Calu3 (cell line): ENCODE measurements at regions not wholly inside any gene's neighbourhood (a gene's known extent, or its start where the extent isn't known, plus 50 kb on each side); places are given as distances from the start of the nearest gene placed in this dataset.

Experiments
- BruUV-seq: library from RNA; stranded (reverse); fragments of 400-500 nt; replicated peaks from 2 replicates; lab custom pipeline; 2021; lab: Mats Ljungman, UMichigan
- CTCF ChIA-PET: fragments of 300-600 bp; sonication (Branson Sonifier 250); formaldehyde crosslinking; loops from one replicate; lab custom pipeline; 2022; ENCODE audit warnings: antibody characterized with exemption; lab: Charles Lee
- DNase-seq: peaks from one replicate; pipeline ENCODE4 v3.0.0; 2022
- H3K27ac Mint-ChIP-seq: one replicate; pipeline ENCODE4 v1.8.0; 2022; ENCODE audit warnings: mixed read lengths; ENCODE audit not compliant: unreplicated experiment
- H3K27me3 Mint-ChIP-seq: one replicate; pipeline ENCODE4 v1.8.0; 2022; ENCODE audit warnings: mixed read lengths; ENCODE audit not compliant: unreplicated experiment
- H3K36me3 Mint-ChIP-seq: one replicate; pipeline ENCODE4 v1.8.0; 2022; ENCODE audit warnings: mild to moderate bottlenecking, moderate library complexity, mixed read lengths; ENCODE audit not compliant: insufficient read depth, unreplicated experiment
- H3K4me1 Mint-ChIP-seq: one replicate; pipeline ENCODE4 v1.8.0; 2022; ENCODE audit warnings: mild to moderate bottlenecking, low read depth, mixed read lengths; ENCODE audit not compliant: unreplicated experiment
- H3K4me3 Mint-ChIP-seq: one replicate; pipeline ENCODE4 v1.8.0; 2022; ENCODE audit warnings: mild to moderate bottlenecking, low read depth, moderate library complexity, mixed read lengths; ENCODE audit not compliant: unreplicated experiment
- H3K9me3 Mint-ChIP-seq: one replicate; pipeline ENCODE4 v1.8.0; 2022; ENCODE audit warnings: low read depth, mixed read lengths; ENCODE audit not compliant: unreplicated experiment
- CTCF ChIP-seq: fragments of 200-600 bp; IDR thresholded peaks from one replicate; pipeline ENCODE4 v1.8.0; 2022; ENCODE audit warnings: antibody characterized with exemption; ENCODE audit not compliant: unreplicated experiment
- intact Hi-C: fragments of 100-400 bp; cut with micrococcal nuclease; formaldehyde crosslinking; loops from one replicate; pipeline ENCODE4 v1.10.0; 2022; ENCODE audit not compliant: unreplicated experiment

GRCh38 chr3:88784925-88785324 is 322.5 kb upstream of the EPHA3 start:
- no TSS peak for BruUV-seq
- intact Hi-C loops = no loop called here
- H3K36me3 Mint-ChIP-seq = no peaks in the 10 kb centered on the region
- H3K4me1 Mint-ChIP-seq = no peaks in the 10 kb centered on the region
- no peak for DNase-seq
- no peaks in the 10 kb centered on the region for H3K27me3 Mint-ChIP-seq
- no peak for TF ChIP-seq CTCF
- no peak overlapping the region for H3K4me3 Mint-ChIP-seq
- no peak overlapping the region for H3K27ac Mint-ChIP-seq
- CTCF ChIA-PET = no interaction called here
- H3K9me3 Mint-ChIP-seq = peaks cover 2% of the 10 kb centered on the region

GRCh38 chr3:88785841-88786240 is 321.6 kb upstream of the EPHA3 start:
- no TSS peak for BruUV-seq
- H3K9me3 Mint-ChIP-seq = peaks cover 2% of the 10 kb centered on the region
- no peak for DNase-seq

GRCh38 chr3:88795503-88795902 is 311.9 kb upstream of the EPHA3 start:
- intact Hi-C loops = no loop called here
- no peak for TF ChIP-seq CTCF
- H3K4me3 Mint-ChIP-seq = no peak overlapping the region
- no peaks in the 10 kb centered on the region for H3K36me3 Mint-ChIP-seq
- no peak for DNase-seq
- BruUV-seq = no TSS peak
- H3K4me1 Mint-ChIP-seq = no peaks in the 10 kb centered on the region
- CTCF ChIA-PET = no interaction called here
- H3K27ac Mint-ChIP-seq = no peak overlapping the region
- H3K27me3 Mint-ChIP-seq = no peaks in the 10 kb centered on the region
- H3K9me3 Mint-ChIP-seq = peaks cover 18% of the 10 kb centered on the region

More at GRCh38 chr3:88785841-88786240, 321.6 kb upstream of the EPHA3 start:
- Mint-ChIP-seq H3K27me3 (no peaks in the 10 kb centered on the region), H3K36me3 (no peaks in the 10 kb centered on the region), H3K27ac (no peak overlapping the region), H3K4me3 (no peak overlapping the region), H3K4me1 (no peaks in the 10 kb centered on the region)
- intact Hi-C loops = no loop called here
- no peak for TF ChIP-seq CTCF
- CTCF ChIA-PET = no interaction called here

- Mint-ChIP-seq H3K27me3 (no peaks in the 10 kb centered on the region), H3K9me3 (no peaks in the 10 kb centered on the region), H3K4me1 (peaks cover 50% of the 10 kb centered on the region), H3K4me3 (no peak overlapping the region), H3K27ac (peak overlapping the region; percentile 89), H3K36me3 (no peaks in the 10 kb centered on the region)
- no TSS peak for BruUV-seq
- CTCF ChIA-PET = no interaction called here
- intact Hi-C loops = loop anchor here (5.0 kb wide), 1 partner anchor 290 kb away; no protein-coding TSS in a partner anchor
- no peak for DNase-seq
- TF ChIP-seq CTCF = no peak
These were observed 299.8 kb upstream of the EPHA3 start for GRCh38 chr3:88807491-88808105.
